ENCODE measurements at regions not wholly inside any gene's neighbourhood (a gene's known extent, or its start where the extent isn't known, plus 50 kb on each side); places are given as distances from the start of the nearest gene placed in this dataset.
"Not testable (repeated sequence)": the region's sequence is repeated elsewhere in the genome, so short reads cannot be mapped to it uniquely, and the experiment has no call there.

DNA sequence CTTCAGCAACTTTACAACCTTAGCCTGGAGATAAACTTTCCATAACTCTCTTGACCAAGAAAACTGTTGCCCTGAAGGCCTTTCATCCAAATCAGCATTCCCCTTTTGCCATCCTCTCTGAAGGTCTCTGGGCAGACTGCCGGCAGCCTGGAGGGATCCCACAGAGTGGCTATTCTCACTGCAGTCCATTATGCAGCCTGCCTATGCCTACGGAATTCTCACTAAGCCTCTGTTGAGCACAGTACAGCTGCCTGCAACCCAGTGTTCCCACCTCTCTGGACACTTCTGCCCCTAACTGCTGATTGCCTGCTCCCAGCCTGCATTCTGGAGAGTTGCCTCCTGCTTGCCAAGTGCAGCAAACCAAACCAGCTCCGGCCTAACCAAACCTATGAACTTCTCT is 548.9 kb upstream of the STEAP1 start:
- DNase-seq (ENCODE audit: low read depth) = no peak
- no peak overlapping the region for H3K4me3 ChIP-seq (ENCODE audit: low read depth, low read length)
- TF ChIP-seq, protein P1, sequence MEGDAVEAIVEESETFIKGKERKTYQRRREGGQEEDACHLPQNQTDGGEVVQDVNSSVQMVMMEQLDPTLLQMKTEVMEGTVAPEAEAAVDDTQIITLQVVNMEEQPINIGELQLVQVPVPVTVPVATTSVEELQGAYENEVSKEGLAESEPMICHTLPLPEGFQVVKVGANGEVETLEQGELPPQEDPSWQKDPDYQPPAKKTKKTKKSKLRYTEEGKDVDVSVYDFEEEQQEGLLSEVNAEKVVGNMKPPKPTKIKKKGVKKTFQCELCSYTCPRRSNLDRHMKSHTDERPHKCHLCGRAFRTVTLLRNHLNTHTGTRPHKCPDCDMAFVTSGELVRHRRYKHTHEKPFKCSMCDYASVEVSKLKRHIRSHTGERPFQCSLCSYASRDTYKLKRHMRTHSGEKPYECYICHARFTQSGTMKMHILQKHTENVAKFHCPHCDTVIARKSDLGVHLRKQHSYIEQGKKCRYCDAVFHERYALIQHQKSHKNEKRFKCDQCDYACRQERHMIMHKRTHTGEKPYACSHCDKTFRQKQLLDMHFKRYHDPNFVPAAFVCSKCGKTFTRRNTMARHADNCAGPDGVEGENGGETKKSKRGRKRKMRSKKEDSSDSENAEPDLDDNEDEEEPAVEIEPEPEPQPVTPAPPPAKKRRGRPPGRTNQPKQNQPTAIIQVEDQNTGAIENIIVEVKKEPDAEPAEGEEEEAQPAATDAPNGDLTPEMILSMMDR (IDR thresholded peaks at IDR 0.05; ENCODE audit: low read depth, low read length, missing control alignments) = no peak

DNA sequence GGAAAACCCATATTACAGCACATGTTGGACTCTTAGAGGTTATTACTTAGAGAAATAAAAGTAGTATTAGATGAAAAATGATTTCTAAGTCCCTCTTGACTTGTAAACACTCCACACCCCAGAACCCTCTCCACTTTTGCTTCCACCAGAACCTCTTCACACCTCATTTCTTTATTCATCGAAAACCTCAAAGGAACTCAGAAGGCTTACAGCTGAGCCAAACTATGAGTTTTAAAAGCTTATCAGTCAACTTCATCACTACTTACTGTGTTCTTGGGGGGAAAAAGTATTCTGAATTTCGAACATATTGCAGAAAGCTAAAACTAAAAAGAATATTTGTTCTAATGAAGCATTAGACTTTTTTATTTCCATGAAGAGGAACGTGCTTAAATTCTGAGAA is 547.8 kb upstream of the STEAP1 start:
- no peak overlapping the region for H3K4me3 ChIP-seq (ENCODE audit: low read depth, low read length)
- no peak for DNase-seq (ENCODE audit: low read depth)
- TF ChIP-seq, protein P1 (IDR thresholded peaks at IDR 0.05; ENCODE audit: low read depth, low read length, missing control alignments) = no peak

DNA sequence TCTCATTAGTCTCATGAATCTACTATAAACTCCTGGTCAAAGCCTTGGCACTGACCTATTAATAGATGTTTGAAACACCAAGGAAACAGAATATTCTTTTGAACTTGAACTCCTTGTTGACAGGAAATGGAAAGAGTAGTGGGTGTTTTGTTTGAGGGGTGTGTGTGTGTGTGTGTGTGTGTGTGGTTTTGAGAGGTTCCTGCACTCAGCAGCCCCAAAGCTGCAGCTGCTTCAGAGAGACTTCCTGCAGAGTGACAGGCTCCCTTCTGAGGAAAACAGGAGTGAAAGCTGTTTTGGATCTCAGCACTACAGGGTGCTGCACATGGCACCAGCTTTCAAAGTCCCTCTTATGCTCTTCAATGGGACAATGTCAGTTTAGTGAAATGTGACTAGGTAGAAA is 546.5 kb upstream of the STEAP1 start:
- TF ChIP-seq, protein P1 (IDR thresholded peaks at IDR 0.05; ENCODE audit: low read depth, low read length, missing control alignments) = no peak
- H3K4me3 ChIP-seq (ENCODE audit: low read depth, low read length) = no peak overlapping the region
- DNase-seq (ENCODE audit: low read depth) = no peak

DNA sequence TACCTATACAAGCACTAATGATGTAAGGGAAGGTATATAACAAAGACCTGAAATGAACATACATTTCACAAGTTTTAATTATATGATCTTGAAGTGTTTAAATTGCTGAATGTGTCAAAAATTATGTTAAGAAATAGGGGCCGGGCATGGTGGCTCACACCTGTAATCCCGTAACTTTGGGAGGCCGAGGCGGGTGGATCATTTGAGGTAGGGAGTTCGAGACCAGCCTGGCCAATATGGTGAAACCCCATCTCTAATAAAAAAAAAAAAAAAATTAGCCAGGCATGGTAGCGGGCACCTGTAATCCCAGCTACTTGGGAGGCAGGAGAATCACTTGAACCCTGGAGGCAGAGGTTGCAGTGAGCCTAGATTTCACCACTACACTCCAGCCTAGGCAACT is 537.4 kb upstream of the STEAP1 start:
- not testable (repeated sequence) for H3K4me3 ChIP-seq (ENCODE audit: low read depth, low read length); DNase-seq (ENCODE audit: low read depth)

DNA sequence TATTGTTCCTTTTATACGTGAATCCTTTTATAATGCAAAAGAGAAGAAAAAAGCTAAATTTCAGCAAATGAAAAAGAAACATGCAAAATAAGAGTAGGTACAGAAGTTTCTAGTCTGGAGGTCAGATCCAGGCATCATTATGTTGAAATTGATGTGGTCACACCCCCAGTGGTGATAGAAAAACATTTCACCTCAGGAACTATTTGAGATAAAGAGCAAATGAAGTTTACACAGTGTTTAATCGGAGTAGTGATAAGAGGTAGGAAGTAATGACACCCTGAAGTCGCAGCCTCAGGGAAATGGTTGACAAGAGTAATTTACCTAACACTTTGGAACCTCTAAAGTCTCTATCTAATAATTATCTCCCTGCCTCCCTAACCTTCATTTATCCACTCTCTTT is 536.0 kb upstream of the STEAP1 start:
- no peak for DNase-seq (ENCODE audit: low read depth)
- TF ChIP-seq, protein P1 (IDR thresholded peaks at IDR 0.05; ENCODE audit: low read depth, low read length, missing control alignments) = no peak
- H3K4me3 ChIP-seq (ENCODE audit: low read depth, low read length) = no peak overlapping the region

DNA sequence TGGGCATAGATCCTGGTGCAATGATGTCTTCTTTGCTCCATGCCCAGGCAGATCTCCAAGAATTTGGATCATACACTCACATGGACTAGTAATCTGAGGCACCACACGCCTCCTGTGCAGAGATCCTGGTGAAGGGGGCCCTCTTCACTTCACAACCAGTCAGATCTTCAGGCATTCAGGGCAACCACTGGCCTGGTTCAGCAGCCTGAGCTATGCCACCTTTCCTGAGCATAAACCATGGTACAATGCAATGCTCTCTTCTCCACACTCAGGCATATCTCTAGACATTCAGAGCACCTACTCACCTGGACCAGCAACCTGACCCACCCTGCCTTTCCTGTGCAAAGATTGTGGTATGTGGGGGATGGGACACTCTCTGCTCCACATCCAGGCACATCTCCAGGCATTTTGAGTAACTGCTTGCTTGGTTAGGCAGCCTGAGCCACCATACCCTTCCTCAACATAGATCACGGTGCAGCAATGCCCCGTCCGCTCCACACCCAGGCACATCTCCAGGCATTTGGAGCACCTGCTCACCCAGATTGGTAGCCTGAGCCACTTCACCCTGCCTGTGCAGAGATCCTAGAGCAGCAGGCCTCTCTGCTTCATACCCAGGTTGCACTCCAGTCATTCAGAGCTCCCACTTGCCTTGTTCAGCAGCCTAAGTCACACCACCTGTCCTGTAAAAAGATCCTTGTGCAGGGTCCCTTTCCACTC is 532.2 kb upstream of the STEAP1 start:
- H3K4me3 ChIP-seq (ENCODE audit: low read depth, low read length) = no peak overlapping the region
- TF ChIP-seq, protein P1 (IDR thresholded peaks at IDR 0.05; ENCODE audit: low read depth, low read length, missing control alignments) = no peak
- no peak for DNase-seq (ENCODE audit: low read depth)

DNA sequence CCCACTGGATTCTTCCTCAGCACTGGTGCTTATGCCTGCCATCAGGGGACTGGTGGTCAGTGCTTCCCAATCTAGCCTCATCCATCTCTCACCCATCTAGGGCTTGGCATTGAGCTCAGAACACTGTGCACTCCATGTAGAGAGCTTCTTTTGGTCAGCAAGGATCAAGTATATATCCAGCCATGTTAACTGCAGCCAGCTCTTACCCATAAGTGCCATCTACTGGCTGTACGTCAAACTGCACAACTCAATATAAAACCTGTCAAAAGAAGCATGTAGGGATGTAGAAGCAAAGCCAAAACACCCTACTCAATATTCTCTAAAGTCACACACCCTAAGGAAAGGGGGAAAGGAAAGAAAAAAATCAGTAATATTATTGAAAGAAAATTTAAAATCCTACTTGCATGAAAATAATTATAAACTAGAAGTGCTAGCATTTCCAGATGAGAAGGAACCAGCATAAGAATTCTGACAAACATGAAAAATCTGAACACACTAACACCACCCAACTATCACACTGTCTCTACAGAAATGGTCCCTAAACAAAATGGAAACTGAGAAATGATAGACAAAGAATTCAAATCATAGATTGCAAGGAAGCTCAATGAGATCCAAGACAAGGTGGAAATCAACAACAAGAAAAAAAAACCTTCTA is 531.1 kb upstream of the STEAP1 start:
- H3K4me3 ChIP-seq (ENCODE audit: low read depth, low read length) = no peak overlapping the region
- TF ChIP-seq, protein P1 (IDR thresholded peaks at IDR 0.05; ENCODE audit: low read depth, low read length, missing control alignments) = peak; percentile 78
- DNase-seq (ENCODE audit: low read depth) = peak; percentile 3

DNA sequence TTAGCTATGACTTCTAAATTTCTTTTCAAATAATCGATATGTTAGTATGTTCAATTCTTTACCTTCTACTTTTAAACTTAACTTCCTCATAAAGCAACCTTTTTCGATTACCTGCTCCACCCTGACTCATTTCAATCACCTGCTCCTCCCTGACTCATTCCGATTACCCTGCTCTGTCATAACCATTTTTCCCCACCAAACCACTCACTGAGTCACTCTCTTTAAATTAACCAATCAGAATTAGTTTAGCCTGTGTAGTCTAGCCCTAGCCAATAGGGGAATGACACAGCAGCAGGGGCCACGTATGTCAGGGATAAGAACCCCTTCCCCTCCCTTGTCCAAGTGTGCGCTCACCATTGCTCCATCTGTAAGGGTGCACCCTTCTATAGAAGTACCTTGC is 530.1 kb upstream of the STEAP1 start:
- DNase-seq (ENCODE audit: low read depth); H3K4me3 ChIP-seq (ENCODE audit: low read depth, low read length): not testable (repeated sequence)

Measured in GM12864 (cell line).